ENCODE measurements at regions not wholly inside any gene's neighbourhood (a gene's known extent, or its start where the extent isn't known, plus 50 kb on each side); places are given as distances from the start of the nearest gene placed in this dataset.

- Histone ChIP-seq H3K9ac (ENCODE audit: low read length) (no peak overlapping the region), H3K4me2 (ENCODE audit: low read depth, low read length) (no peak overlapping the region), H3K36me3 (replicated peaks; ENCODE audit: insufficient read depth, low read length) (no peaks in the 10 kb centered on the region), H4K20me1 (ENCODE audit: insufficient read depth, low read length) (no peaks in the 10 kb centered on the region), H3K27me3 (replicated peaks; ENCODE audit: insufficient read depth, low read length) (no peaks in the 10 kb centered on the region), H3K27ac (ENCODE audit: low read length) (no peak overlapping the region), H3F3A (ENCODE audit: insufficient read depth, low read length) (no peaks in the 10 kb centered on the region), H3K4me3 (ENCODE audit: low read length) (no peak overlapping the region), H3K9me3 (replicated peaks; ENCODE audit: insufficient read depth, low read length) (no peaks in the 10 kb centered on the region), H3K4me1 (ENCODE audit: low read length) (no peaks in the 10 kb centered on the region), H3K79me2 (ENCODE audit: low read length) (no peaks in the 10 kb centered on the region), H2AFZ (ENCODE audit: low read length) (no peak overlapping the region), H3K9me2 (replicated peaks; ENCODE audit: insufficient read depth, low read length) (no peaks in the 10 kb centered on the region)
- TF ChIP-seq EZH2 (optimal IDR thresholded peaks at IDR 0.05; ENCODE audit: low read depth, low read length) (no peak), EZH2phosphoT487 (IDR thresholded peaks at IDR 0.05; ENCODE audit: low read length) (no peak)
- TF ChIP-seq, protein P1, sequence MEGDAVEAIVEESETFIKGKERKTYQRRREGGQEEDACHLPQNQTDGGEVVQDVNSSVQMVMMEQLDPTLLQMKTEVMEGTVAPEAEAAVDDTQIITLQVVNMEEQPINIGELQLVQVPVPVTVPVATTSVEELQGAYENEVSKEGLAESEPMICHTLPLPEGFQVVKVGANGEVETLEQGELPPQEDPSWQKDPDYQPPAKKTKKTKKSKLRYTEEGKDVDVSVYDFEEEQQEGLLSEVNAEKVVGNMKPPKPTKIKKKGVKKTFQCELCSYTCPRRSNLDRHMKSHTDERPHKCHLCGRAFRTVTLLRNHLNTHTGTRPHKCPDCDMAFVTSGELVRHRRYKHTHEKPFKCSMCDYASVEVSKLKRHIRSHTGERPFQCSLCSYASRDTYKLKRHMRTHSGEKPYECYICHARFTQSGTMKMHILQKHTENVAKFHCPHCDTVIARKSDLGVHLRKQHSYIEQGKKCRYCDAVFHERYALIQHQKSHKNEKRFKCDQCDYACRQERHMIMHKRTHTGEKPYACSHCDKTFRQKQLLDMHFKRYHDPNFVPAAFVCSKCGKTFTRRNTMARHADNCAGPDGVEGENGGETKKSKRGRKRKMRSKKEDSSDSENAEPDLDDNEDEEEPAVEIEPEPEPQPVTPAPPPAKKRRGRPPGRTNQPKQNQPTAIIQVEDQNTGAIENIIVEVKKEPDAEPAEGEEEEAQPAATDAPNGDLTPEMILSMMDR (IDR thresholded peaks at IDR 0.05; ENCODE audit: low read length) = no peak
- DNase-seq = no peak
Measured at GRCh38 chr3:168815946-168816345, 720.2 kb upstream of the GOLIM4 start.

DNA sequence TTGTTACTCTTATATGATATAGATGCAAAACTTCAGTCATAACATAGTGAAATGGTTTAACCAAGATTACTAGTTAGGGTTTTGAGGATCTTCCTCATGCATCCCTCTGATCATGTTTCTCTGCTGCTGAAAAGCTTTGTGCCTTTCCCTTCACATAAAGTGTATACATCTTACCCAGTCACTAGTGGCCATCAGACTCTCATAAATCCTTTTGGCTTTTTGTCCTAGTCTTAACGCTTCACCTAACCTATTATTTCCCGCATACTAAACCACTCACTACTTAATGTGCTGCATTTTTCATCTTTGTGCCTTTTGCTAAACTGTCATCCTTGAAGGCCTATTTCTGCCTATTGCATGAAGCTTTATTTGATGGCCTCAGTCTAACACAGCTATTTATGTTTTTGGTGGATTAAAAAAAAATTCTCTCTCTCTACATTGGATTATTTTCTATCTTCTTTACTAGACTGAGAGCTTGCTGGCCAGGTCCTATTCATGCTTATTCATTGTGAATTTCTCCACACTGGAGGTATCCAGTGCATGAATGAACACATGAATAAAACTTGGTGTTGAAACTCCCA is 717.6 kb upstream of the GOLIM4 start:
- no peaks in the 10 kb centered on the region for H3K9me2 ChIP-seq (replicated peaks; ENCODE audit: insufficient read depth, low read length)
- H3K4me2 ChIP-seq (ENCODE audit: low read depth, low read length) = no peak overlapping the region
- no peak for DNase-seq
- H4K20me1 ChIP-seq (ENCODE audit: insufficient read depth, low read length) = no peaks in the 10 kb centered on the region
- no peak overlapping the region for H3K27ac ChIP-seq (ENCODE audit: low read length)
- H3K9me3 ChIP-seq (replicated peaks; ENCODE audit: insufficient read depth, low read length) = no peaks in the 10 kb centered on the region
- H3F3A ChIP-seq (ENCODE audit: insufficient read depth, low read length) = no peaks in the 10 kb centered on the region
- no peaks in the 10 kb centered on the region for H3K4me1 ChIP-seq (ENCODE audit: low read length)
- TF ChIP-seq, protein P1 (IDR thresholded peaks at IDR 0.05; ENCODE audit: low read length) = no peak
- TF ChIP-seq EZH2 (optimal IDR thresholded peaks at IDR 0.05; ENCODE audit: low read depth, low read length) = no peak
- TF ChIP-seq EZH2phosphoT487 (IDR thresholded peaks at IDR 0.05; ENCODE audit: low read length) = no peak
- H3K36me3 ChIP-seq (replicated peaks; ENCODE audit: insufficient read depth, low read length) = no peaks in the 10 kb centered on the region
- no peaks in the 10 kb centered on the region for H3K79me2 ChIP-seq (ENCODE audit: low read length)
- no peak overlapping the region for H3K9ac ChIP-seq (ENCODE audit: low read length)
- H3K4me3 ChIP-seq (ENCODE audit: low read length) = no peak overlapping the region
- H2AFZ ChIP-seq (ENCODE audit: low read length) = no peak overlapping the region
- no peaks in the 10 kb centered on the region for H3K27me3 ChIP-seq (replicated peaks; ENCODE audit: insufficient read depth, low read length)

- DNase-seq = no peak
- Histone ChIP-seq H3K27ac (ENCODE audit: low read length) (no peak overlapping the region), H3K27me3 (replicated peaks; ENCODE audit: insufficient read depth, low read length) (no peaks in the 10 kb centered on the region), H3K4me1 (ENCODE audit: low read length) (no peaks in the 10 kb centered on the region), H2AFZ (ENCODE audit: low read length) (no peak overlapping the region), H3K9ac (ENCODE audit: low read length) (no peak overlapping the region), H3K79me2 (ENCODE audit: low read length) (no peaks in the 10 kb centered on the region), H3K4me3 (ENCODE audit: low read length) (no peak overlapping the region), H3K9me3 (replicated peaks; ENCODE audit: insufficient read depth, low read length) (no peaks in the 10 kb centered on the region), H3K9me2 (replicated peaks; ENCODE audit: insufficient read depth, low read length) (no peaks in the 10 kb centered on the region), H3K4me2 (ENCODE audit: low read depth, low read length) (no peak overlapping the region), H4K20me1 (ENCODE audit: insufficient read depth, low read length) (no peaks in the 10 kb centered on the region), H3K36me3 (replicated peaks; ENCODE audit: insufficient read depth, low read length) (no peaks in the 10 kb centered on the region), H3F3A (ENCODE audit: insufficient read depth, low read length) (no peaks in the 10 kb centered on the region)
- TF ChIP-seq EZH2phosphoT487 (IDR thresholded peaks at IDR 0.05; ENCODE audit: low read length) = no peak
- TF ChIP-seq, protein P1 (IDR thresholded peaks at IDR 0.05; ENCODE audit: low read length) = no peak
- no peak for TF ChIP-seq EZH2 (optimal IDR thresholded peaks at IDR 0.05; ENCODE audit: low read depth, low read length)
Measured at GRCh38 chr3:168812234-168812633, 716.5 kb upstream of the GOLIM4 start.

All from MM.1S (cell line).